ENCODE measurements at regions not wholly inside any gene's neighbourhood (a gene's known extent, or its start where the extent isn't known, plus 50 kb on each side); places are given as distances from the start of the nearest gene placed in this dataset.

GRCh38 chr13:71303144-71303543, 563.9 kb downstream of the DACH1 start (continued):
- TF ChIP-seq TSC22D2 (CRISPR knock-in tag; IDR thresholded peaks at IDR 0.05; ENCODE audit: borderline replicate concordance) (no peak), ZFP36L2 (CRISPR knock-in tag; IDR thresholded peaks at IDR 0.05) (no peak)

- no peak overlapping the region for H3K27ac ChIP-seq (ENCODE audit: extremely low read length, insufficient read depth, low read length)
- no peak for ATAC-seq
- no peak for FAIRE-seq
- no peaks in the 10 kb centered on the region for H3K9me3 ChIP-seq (ENCODE audit: low read length)
- H3K4me2 ChIP-seq (ENCODE audit: low read depth, low read length) = no peak overlapping the region
- DNase-seq (ENCODE audit: low spot score) = no peak
- no peaks in the 10 kb centered on the region for H3K27me3 ChIP-seq (ENCODE audit: control insufficient read depth in 1 of 2, insufficient read depth in 2 of 2, low read length in 2 of 2)
- CTCF ChIA-PET (ENCODE audit: low intra/inter-chr PET ratio, low total read pairs) = no interaction called here
- TF ChIP-seq ZNF484 (CRISPR knock-in tag; IDR thresholded peaks at IDR 0.05; ENCODE audit: borderline replicate concordance, low read depth) = no peak
- TF ChIP-seq TEAD2 (CRISPR knock-in tag; IDR thresholded peaks at IDR 0.05) = no peak
- no peak for TF ChIP-seq WIZ (CRISPR knock-in tag; IDR thresholded peaks at IDR 0.05)
- TF ChIP-seq SATB2 (CRISPR knock-in tag; IDR thresholded peaks at IDR 0.05) = no peak
- TF ChIP-seq ZXDC (CRISPR knock-in tag; IDR thresholded peaks at IDR 0.05) = no peak
- no peak for TF ChIP-seq ZNF101 (CRISPR knock-in tag; IDR thresholded peaks at IDR 0.05; ENCODE audit: borderline replicate concordance, low read depth)
- TF ChIP-seq ATF4 (CRISPR knock-in tag; IDR thresholded peaks at IDR 0.05) = no peak
- TF ChIP-seq ZNF549 (CRISPR knock-in tag; IDR thresholded peaks at IDR 0.05) = no peak
- TF ChIP-seq NFIC (IDR thresholded peaks at IDR 0.05; ENCODE audit: low read length) = no peak
- TF ChIP-seq PRPF4 (IDR thresholded peaks at IDR 0.05; ENCODE audit: low read depth, low read length, poor library complexity, severe bottlenecking) = no peak
- H3K36me3 ChIP-seq (replicated peaks in 1 of 2; ENCODE audit: control insufficient read depth in 1 of 2, insufficient read depth in 2 of 2, low read length in 2 of 2) = no peaks in the 10 kb centered on the region
- intact Hi-C loops (cut with micrococcal nuclease; ENCODE audit: unreplicated experiment) = no loop called here
- POLR2A ChIA-PET = no interaction called here
- H3K4me1 ChIP-seq (ENCODE audit: insufficient read depth, low read length) = no peaks in the 10 kb centered on the region
- H3K9ac ChIP-seq (ENCODE audit: insufficient read depth, low read depth, low read length) = no peak overlapping the region
- no peak overlapping the region for H2AFZ ChIP-seq (ENCODE audit: low read length)
- no TSS peak for BruUV-seq (replicated peaks)
- in situ Hi-C loops (cut with HindIII; ENCODE audit: extremely low pct_ligation_motif_present, low pct_unique_long_range_greater_than_20kb) = loop anchor here (25.0 kb wide), 1 partner anchor 587 kb away; no protein-coding TSS in a partner anchor
- H4K20me1 ChIP-seq (ENCODE audit: insufficient read depth, low read length) = no peaks in the 10 kb centered on the region
- no peak overlapping the region for H3K4me3 ChIP-seq (replicated peaks in 1 of 3; ENCODE audit: insufficient read depth in 1 of 3, low read depth in 2 of 3, low read length in 3 of 3)
- no peaks in the 10 kb centered on the region for H3K79me2 ChIP-seq (ENCODE audit: insufficient read depth, low read length)
Observed at GRCh38 chr13:71300602-71301001, 566.4 kb downstream of the DACH1 start.
